HepG2 (cell line): ENCODE measurements at regions not wholly inside any gene's neighbourhood (a gene's known extent, or its start where the extent isn't known, plus 50 kb on each side); places are given as distances from the start of the nearest gene placed in this dataset.

Experiments
- ATAC-seq: fragments of 200-7000 bp; cut with Tn5 transposase; 3 replicates; pipeline ENCODE4 v1.9.1; 2020; ENCODE audit warnings: mild to moderate bottlenecking, moderate library complexity
- BruUV-seq: library from RNA; stranded (reverse); fragments of 400-500 nt; replicated peaks from 2 replicates; lab custom pipeline; 2021; lab: Mats Ljungman, UMichigan
- CTCF ChIA-PET: fragments of 300-600 bp; formaldehyde crosslinking; extraction: SDS; loops from one replicate; lab custom pipeline; 2021; ENCODE audit warnings: low total read pairs, inconsistent platforms, low intra/inter-chr PET ratio; lab: Yijun Ruan, JAX
- POLR2A ChIA-PET: fragments of 350-600 bp; sonication (Branson Sonifier 250); formaldehyde crosslinking; loops from one replicate; lab custom pipeline; 2020; ENCODE audit warnings: antibody characterized with exemption, inconsistent platforms; lab: Yijun Ruan, JAX
- DNase-seq: peaks from one replicate; pipeline ENCODE4 v3.0.0-alpha.2; 2015; ENCODE audit warnings: low spot score
- FAIRE-seq: peaks from 3 replicates; lab custom pipeline; 2011; peaks lifted over from hg19 to GRCh38; lab: Jason Lieb, UNC
- H2AFZ ChIP-seq: one replicate; pipeline ENCODE4 v1.6.1; 2011; ENCODE audit warnings: low read length, inconsistent platforms
- H3K27ac ChIP-seq: fragments of 300-600 bp; 3 replicates; pipeline ENCODE4 v1.8.0; 2011; ENCODE audit warnings: mixed run types, mild to moderate bottlenecking, mixed read lengths, low read length, inconsistent platforms; ENCODE audit not compliant: insufficient read depth; ENCODE audit errors: extremely low read length
- H3K27me3 ChIP-seq, 2 experiments: fragments of 200-600 bp in 1 of 2; 2 replicates in 1 of 2; 3 replicates in 1 of 2; pipeline versions ENCODE4 v1.6.0 to v1.8.0; 2011; ENCODE audit warnings: low read length in 2 of 2, mild to moderate bottlenecking in 2 of 2, moderate library complexity in 2 of 2, inconsistent platforms in 1 of 2; ENCODE audit not compliant: insufficient read depth in 2 of 2, control insufficient read depth in 1 of 2
- H3K36me3 ChIP-seq, 2 experiments: fragments of 200-600 bp in 1 of 2; replicated peaks in 1 of 2; 2 replicates in 1 of 2; 3 replicates in 1 of 2; pipeline versions ENCODE4 v1.5.1 to v1.8.0; 2011; ENCODE audit warnings: low read length in 2 of 2, inconsistent platforms in 1 of 2; ENCODE audit not compliant: insufficient read depth in 2 of 2, control insufficient read depth in 1 of 2
- H3K4me1 ChIP-seq: 2 replicates; pipeline ENCODE4 v1.5.1; 2012; ENCODE audit warnings: low read length, inconsistent platforms; ENCODE audit not compliant: insufficient read depth
- H3K4me2 ChIP-seq: 2 replicates; pipeline ENCODE4 v1.6.0; 2011; ENCODE audit warnings: low read depth, low read length, inconsistent platforms
- H3K4me3 ChIP-seq, 3 experiments: fragments of 200-600 bp in 1 of 3; sonication (generic), shearing (Covaris generic) in 1 of 3; replicated peaks in 1 of 3; 2 replicates each; pipeline ENCODE4 v1.5.1; 2011 to 2016; ENCODE audit warnings: low read length in 3 of 3, inconsistent platforms in 2 of 3, low read depth in 2 of 3, mild to moderate bottlenecking in 2 of 3, control low read depth in 1 of 3, mixed read lengths in 1 of 3; ENCODE audit not compliant: insufficient read depth in 1 of 3
- H3K79me2 ChIP-seq: one replicate; pipeline ENCODE4 v1.6.1; 2011; ENCODE audit warnings: low read length, inconsistent platforms; ENCODE audit not compliant: insufficient read depth
- H3K9ac ChIP-seq: 2 replicates; pipeline ENCODE4 v1.6.0; 2011; ENCODE audit warnings: mild to moderate bottlenecking, low read depth, low read length, inconsistent platforms; ENCODE audit not compliant: insufficient read depth
- H3K9me3 ChIP-seq: 2 replicates; pipeline ENCODE4 v1.5.1; 2012; ENCODE audit warnings: mild to moderate bottlenecking, low read length
- H4K20me1 ChIP-seq: 2 replicates; pipeline ENCODE4 v1.6.0; 2011; ENCODE audit warnings: inconsistent platforms, mild to moderate bottlenecking, low read length, moderate library complexity; ENCODE audit not compliant: insufficient read depth
- ESRRA ChIP-seq: sonication (generic); formaldehyde crosslinking; IDR thresholded peaks from 2 replicates; pipeline ENCODE4 v1.5.1; 2020; ENCODE audit warnings: mild to moderate bottlenecking, low read depth, missing genetic modification reagents
- HOXD1 ChIP-seq: sonication (generic); formaldehyde crosslinking; IDR thresholded peaks from 2 replicates; pipeline ENCODE4 v1.5.0; 2020; ENCODE audit warnings: missing genetic modification reagents
- KDM6A ChIP-seq: IDR thresholded peaks from 2 replicates; pipeline ENCODE4 v1.6.1; 2016; ENCODE audit warnings: low read depth
- PTBP1 ChIP-seq: fragments of 200-400 bp; formaldehyde crosslinking; IDR thresholded peaks from 2 replicates; pipeline ENCODE4 v1.6.1; 2018; ENCODE audit warnings: low read length, low read depth; ENCODE audit not compliant: poor library complexity, severe bottlenecking
- SYNCRIP ChIP-seq: fragments of 200-400 bp; formaldehyde crosslinking; IDR thresholded peaks from 2 replicates; pipeline ENCODE4 v1.6.1; 2018; ENCODE audit warnings: mild to moderate bottlenecking, low read depth, low read length; ENCODE audit not compliant: insufficient read depth
- ZBTB21 ChIP-seq: sonication (generic); formaldehyde crosslinking; IDR thresholded peaks from 2 replicates; pipeline ENCODE4 v1.4.0; 2020; ENCODE audit warnings: missing genetic modification reagents
- ZIK1 ChIP-seq: sonication (generic); formaldehyde crosslinking; IDR thresholded peaks from 2 replicates; pipeline ENCODE4 v1.5.0; 2020; ENCODE audit warnings: mild to moderate bottlenecking, low read depth, missing genetic modification reagents, borderline replicate concordance
- ZNF337 ChIP-seq: sonication (generic); formaldehyde crosslinking; IDR thresholded peaks from 2 replicates; pipeline ENCODE4 v1.5.1; 2020; ENCODE audit warnings: missing genetic modification reagents, low read depth, mild to moderate bottlenecking, borderline replicate concordance
- WGBS: methylation state at CpG from one replicate; pipeline ENCODE4 v1.1.6; 2017; ENCODE audit warnings: low lambda C conversion rate; 5-methylcytosine and 5-hydroxymethylcytosine counted together
- in situ Hi-C: cut with HindIII; loops from 2 replicates; pipeline ENCODE4 v1.10.0; 2017; ENCODE audit warnings: low pct_unique_long_range_greater_than_20kb; ENCODE audit not compliant: extremely low pct_ligation_motif_present
- intact Hi-C: fragments of 100-400 bp; cut with micrococcal nuclease; formaldehyde crosslinking; loops from one replicate; pipeline ENCODE4 v1.10.0; 2022; ENCODE audit not compliant: unreplicated experiment
- TF ChIP-seq, protein P1 (sequence below): sonication (generic); formaldehyde crosslinking; IDR thresholded peaks from 2 replicates; pipeline ENCODE4 v1.4.0; 2020; ENCODE audit warnings: mild to moderate bottlenecking, low read depth, missing genetic modification reagents
- TF ChIP-seq, protein P2 (sequence below): sonication (generic); formaldehyde crosslinking; IDR thresholded peaks from 2 replicates; pipeline ENCODE4 v1.5.0; 2020; ENCODE audit warnings: missing genetic modification reagents
- TF ChIP-seq, protein P3 (sequence below): sonication (generic); formaldehyde crosslinking; IDR thresholded peaks from 2 replicates; pipeline ENCODE4 v1.5.1; 2020; ENCODE audit warnings: missing genetic modification reagents, mild to moderate bottlenecking, borderline replicate concordance

DNA sequence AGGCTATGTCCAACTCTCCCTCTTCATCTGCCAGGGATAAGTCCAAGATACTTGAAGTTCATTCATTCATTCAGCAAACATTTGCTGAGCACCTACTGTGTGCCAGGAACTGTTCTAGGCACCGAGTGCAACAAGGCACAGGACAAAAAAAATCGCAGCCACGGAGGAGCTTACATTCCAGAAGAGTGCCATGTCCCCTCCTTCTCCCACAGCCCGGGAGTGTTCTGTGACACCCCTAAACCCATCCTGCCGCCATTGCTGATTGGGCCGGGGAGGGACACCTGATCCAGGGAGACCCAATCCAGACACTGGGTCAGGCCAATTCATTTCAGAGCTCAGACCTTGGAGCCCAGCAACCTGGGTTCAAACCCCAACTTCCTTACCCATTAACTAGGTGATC is 58.1 kb upstream of the NEURL1B start (continued):
- TF ChIP-seq PTBP1 = no peak
- no peak for TF ChIP-seq ZNF337 (CRISPR knock-in tag)
- TF ChIP-seq, protein P1, sequence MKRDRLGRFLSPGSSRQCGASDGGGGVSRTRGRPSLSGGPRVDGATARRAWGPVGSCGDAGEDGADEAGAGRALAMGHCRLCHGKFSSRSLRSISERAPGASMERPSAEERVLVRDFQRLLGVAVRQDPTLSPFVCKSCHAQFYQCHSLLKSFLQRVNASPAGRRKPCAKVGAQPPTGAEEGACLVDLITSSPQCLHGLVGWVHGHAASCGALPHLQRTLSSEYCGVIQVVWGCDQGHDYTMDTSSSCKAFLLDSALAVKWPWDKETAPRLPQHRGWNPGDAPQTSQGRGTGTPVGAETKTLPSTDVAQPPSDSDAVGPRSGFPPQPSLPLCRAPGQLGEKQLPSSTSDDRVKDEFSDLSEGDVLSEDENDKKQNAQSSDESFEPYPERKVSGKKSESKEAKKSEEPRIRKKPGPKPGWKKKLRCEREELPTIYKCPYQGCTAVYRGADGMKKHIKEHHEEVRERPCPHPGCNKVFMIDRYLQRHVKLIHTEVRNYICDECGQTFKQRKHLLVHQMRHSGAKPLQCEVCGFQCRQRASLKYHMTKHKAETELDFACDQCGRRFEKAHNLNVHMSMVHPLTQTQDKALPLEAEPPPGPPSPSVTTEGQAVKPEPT (CRISPR knock-in tag) = no peak
- TF ChIP-seq, protein P2, sequence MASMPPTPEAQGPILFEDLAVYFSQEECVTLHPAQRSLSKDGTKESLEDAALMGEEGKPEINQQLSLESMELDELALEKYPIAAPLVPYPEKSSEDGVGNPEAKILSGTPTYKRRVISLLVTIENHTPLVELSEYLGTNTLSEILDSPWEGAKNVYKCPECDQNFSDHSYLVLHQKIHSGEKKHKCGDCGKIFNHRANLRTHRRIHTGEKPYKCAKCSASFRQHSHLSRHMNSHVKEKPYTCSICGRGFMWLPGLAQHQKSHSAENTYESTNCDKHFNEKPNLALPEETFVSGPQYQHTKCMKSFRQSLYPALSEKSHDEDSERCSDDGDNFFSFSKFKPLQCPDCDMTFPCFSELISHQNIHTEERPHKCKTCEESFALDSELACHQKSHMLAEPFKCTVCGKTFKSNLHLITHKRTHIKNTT (CRISPR knock-in tag) = no peak

DNA sequence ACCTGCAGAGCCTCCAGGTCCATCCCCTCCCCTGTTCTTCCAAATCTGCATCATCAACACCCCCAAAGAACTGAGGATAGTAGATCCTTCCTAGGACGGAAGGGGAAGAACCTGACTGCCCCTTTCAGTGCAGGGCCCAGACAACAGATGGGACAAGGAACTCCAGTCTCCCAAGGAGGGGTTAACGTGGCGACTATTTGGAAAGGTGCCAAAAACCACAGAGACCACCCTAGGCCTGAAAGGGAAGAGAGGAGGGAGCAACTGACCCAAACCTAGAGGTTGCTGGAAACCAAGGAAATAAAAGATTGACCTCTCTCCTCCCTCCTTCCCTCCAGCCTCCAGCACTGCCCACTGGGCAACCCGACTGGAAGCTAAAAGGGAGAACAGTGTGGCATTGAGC is 59.7 kb upstream of the NEURL1B start:
- Histone ChIP-seq H4K20me1 (no peaks in the 10 kb centered on the region), H3K4me2 (no peak overlapping the region), H3K4me1 (peaks cover 9% of the 10 kb centered on the region), H3K4me3 (no peak overlapping the region), H3K27ac (no peak overlapping the region), H3K79me2 (no peaks in the 10 kb centered on the region), H3K36me3 (no peaks in the 10 kb centered on the region), H3K27me3 (peaks cover 5 to 47% of the 10 kb centered on the region in 2 experiments; a peak in 4 of 5 replicates), H2AFZ (no peak overlapping the region), H3K9ac (no peak overlapping the region), H3K9me3 (no peaks in the 10 kb centered on the region)
- 0% methylated on average over 4 of the region's 4 CpGs for WGBS
- ATAC-seq (no peak), FAIRE-seq (no peak), DNase-seq (no peak)
- ChIA-PET CTCF (no interaction called here), POLR2A (no interaction called here)
- intact Hi-C loops = no loop called here
- BruUV-seq = no TSS peak
- no peak for TF ChIP-seq ESRRA (CRISPR knock-in tag)
- no peak for TF ChIP-seq ZIK1
- TF ChIP-seq, protein P3, sequence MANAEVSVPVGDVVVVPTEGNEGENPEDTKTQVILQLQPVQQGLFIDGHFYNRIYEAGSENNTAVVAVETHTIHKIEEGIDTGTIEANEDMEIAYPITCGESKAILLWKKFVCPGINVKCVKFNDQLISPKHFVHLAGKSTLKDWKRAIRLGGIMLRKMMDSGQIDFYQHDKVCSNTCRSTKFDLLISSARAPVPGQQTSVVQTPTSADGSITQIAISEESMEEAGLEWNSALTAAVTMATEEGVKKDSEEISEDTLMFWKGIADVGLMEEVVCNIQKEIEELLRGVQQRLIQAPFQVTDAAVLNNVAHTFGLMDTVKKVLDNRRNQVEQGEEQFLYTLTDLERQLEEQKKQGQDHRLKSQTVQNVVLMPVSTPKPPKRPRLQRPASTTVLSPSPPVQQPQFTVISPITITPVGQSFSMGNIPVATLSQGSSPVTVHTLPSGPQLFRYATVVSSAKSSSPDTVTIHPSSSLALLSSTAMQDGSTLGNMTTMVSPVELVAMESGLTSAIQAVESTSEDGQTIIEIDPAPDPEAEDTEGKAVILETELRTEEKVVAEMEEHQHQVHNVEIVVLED = no peak
- TF ChIP-seq KDM6A (CRISPR knock-in tag) = no peak
- TF ChIP-seq HOXD1 (CRISPR knock-in tag) = no peak
- TF ChIP-seq SYNCRIP = no peak
- no peak for TF ChIP-seq ZBTB21 (CRISPR knock-in tag)
- in situ Hi-C loops = no loop called here
